H1 (cell line): ENCODE measurements at regions not wholly inside any gene's neighbourhood (a gene's known extent, or its start where the extent isn't known, plus 50 kb on each side); places are given as distances from the start of the nearest gene placed in this dataset.
A peak's percentile ranks its signal among the peaks of the same experiment; 100 is the strongest.

Experiments
- CTCF ChIA-PET: fragments of 300-600 bp; sonication (Branson Sonifier 250); formaldehyde crosslinking; loops from one replicate; lab custom pipeline; 2021; ENCODE audit not compliant: partially characterized antibody; lab: Charles Lee
- POLR2A ChIA-PET: fragments of 300-600 bp; sonication (Branson Sonifier 250); formaldehyde crosslinking; loops from one replicate; lab custom pipeline; 2021; ENCODE audit warnings: inconsistent platforms; ENCODE audit not compliant: partially characterized antibody; lab: Charles Lee
- DNase-seq, 2 experiments: peaks; one replicate each; pipeline versions ENCODE4 v3.0.0 to v3.0.0-alpha.2; 2010 to 2022; ENCODE audit warnings: low spot score in 2 of 2, low read depth in 1 of 2, mixed read lengths in 1 of 2
- FAIRE-seq: peaks from 2 replicates; lab custom pipeline; 2011; peaks lifted over from hg19 to GRCh38; lab: Jason Lieb, UNC
- H2AFZ ChIP-seq: 2 replicates; pipeline ENCODE4 v1.8.1; 2012; ENCODE audit warnings: low read length, inconsistent platforms
- H2AK5ac ChIP-seq: 2 replicates; pipeline ENCODE4 v1.6.1; 2013; ENCODE audit warnings: low read depth, low read length
- H2BK120ac ChIP-seq: replicated peaks from 2 replicates; pipeline ENCODE3; 2013; ENCODE audit warnings: low read depth, low read length, inconsistent platforms
- H2BK12ac ChIP-seq: 2 replicates; pipeline ENCODE4 v1.6.1; 2013; ENCODE audit warnings: low read depth, low read length
- H2BK15ac ChIP-seq: 2 replicates; pipeline ENCODE4 v1.6.1; 2013; ENCODE audit warnings: low read length
- H2BK20ac ChIP-seq: 2 replicates; pipeline ENCODE4 v1.6.1; 2013; ENCODE audit warnings: low read length
- H2BK5ac ChIP-seq: 2 replicates; pipeline ENCODE4 v1.6.1; 2013; ENCODE audit warnings: low read depth, low read length
- H3K14ac ChIP-seq: 2 replicates; pipeline ENCODE4 v1.6.1; 2013; ENCODE audit warnings: inconsistent platforms; ENCODE audit not compliant: insufficient read length
- H3K18ac ChIP-seq: 2 replicates; pipeline ENCODE4 v1.6.1; 2013; ENCODE audit warnings: low read length; ENCODE audit errors: extremely low read depth
- H3K23ac ChIP-seq: 2 replicates; pipeline ENCODE4 v1.6.1; 2013; ENCODE audit warnings: inconsistent platforms; ENCODE audit not compliant: insufficient read length
- H3K23me2 ChIP-seq: 2 replicates; pipeline ENCODE4 v1.6.1; 2013; ENCODE audit warnings: low read depth, low read length
- H3K27ac ChIP-seq: 2 replicates; pipeline ENCODE4 v1.6.1; 2011; ENCODE audit warnings: low read depth, low read length, inconsistent platforms
- H3K27me3 ChIP-seq, 4 experiments: replicated peaks in 1 of 4; 1 replicate in 1 of 4; 2 replicates in 3 of 4; pipeline versions ENCODE4 v1.6.1 to v1.8.1; 2011 to 2013; ENCODE audit warnings: low read length in 3 of 4, mild to moderate bottlenecking in 3 of 4, inconsistent platforms in 2 of 4, mixed read lengths in 2 of 4, moderate library complexity in 1 of 4; ENCODE audit not compliant: control insufficient read depth in 3 of 4, insufficient read depth in 3 of 4; ENCODE audit errors: extremely low read depth in 1 of 4
- H3K36me3 ChIP-seq, 4 experiments: 2 replicates each; pipeline versions ENCODE4 v1.6.1 to v1.8.1; 2011 to 2013; ENCODE audit warnings: mild to moderate bottlenecking in 4 of 4, low read length in 3 of 4, moderate library complexity in 2 of 4, control low read depth in 1 of 4, inconsistent platforms in 1 of 4; ENCODE audit not compliant: insufficient read depth in 4 of 4, control insufficient read depth in 2 of 4
- H3K4ac ChIP-seq: replicated peaks from 2 replicates; pipeline ENCODE3; 2013; ENCODE audit warnings: low read length, low read depth, mixed read lengths, inconsistent platforms; ENCODE audit not compliant: insufficient read length
- H3K4me1 ChIP-seq, 4 experiments: replicated peaks in 1 of 4; 1 replicate in 1 of 4; 2 replicates in 3 of 4; pipeline versions ENCODE4 v1.6.1 to v1.8.1; 2011 to 2013; ENCODE audit warnings: low read length in 3 of 4, inconsistent platforms in 2 of 4, mixed read lengths in 1 of 4; ENCODE audit not compliant: insufficient read depth in 4 of 4, control insufficient read depth in 3 of 4
- H3K4me2 ChIP-seq, 2 experiments: 2 replicates each; pipeline versions ENCODE4 v1.6.1 to v1.8.1; 2011 to 2013; ENCODE audit warnings: low read depth in 2 of 2, low read length in 2 of 2, control low read depth in 1 of 2, inconsistent platforms in 1 of 2, mild to moderate bottlenecking in 1 of 2; ENCODE audit not compliant: insufficient read depth in 1 of 2
- H3K4me3 ChIP-seq, 4 experiments: fragments of 200-600, 300-600 bp in 1 of 4; sonication (generic), shearing (Covaris generic), sonication (Bioruptor Twin) in 1 of 4; 2 replicates each; pipeline versions ENCODE4 v1.5.1 to v1.8.1; 2011 to 2016; ENCODE audit warnings: low read length in 4 of 4, low read depth in 3 of 4, control low read depth in 2 of 4, inconsistent platforms in 2 of 4, mild to moderate bottlenecking in 2 of 4, mixed read lengths in 1 of 4, moderate library complexity in 1 of 4; ENCODE audit not compliant: insufficient read depth in 2 of 4; ENCODE audit errors: extremely low read depth in 1 of 4
- H3K56ac ChIP-seq: replicated peaks from 2 replicates; pipeline ENCODE3; 2013; ENCODE audit warnings: low read depth, mild to moderate bottlenecking, mixed read lengths, low read length, inconsistent platforms; ENCODE audit not compliant: insufficient read length
- H3K79me1 ChIP-seq: 2 replicates; pipeline ENCODE4 v1.6.1; 2013; ENCODE audit warnings: low read depth, low read length, control low read depth
- H3K79me2 ChIP-seq, 2 experiments: 2 replicates each; pipeline versions ENCODE4 v1.6.1 to v1.8.1; 2012 to 2013; ENCODE audit warnings: low read length in 2 of 2, mild to moderate bottlenecking in 2 of 2, inconsistent platforms in 1 of 2; ENCODE audit not compliant: insufficient read depth in 2 of 2, control insufficient read depth in 1 of 2
- H3K9ac ChIP-seq, 4 experiments: replicated peaks in 1 of 4; 1 replicate in 1 of 4; 2 replicates in 3 of 4; pipeline versions ENCODE4 v1.6.1 to v1.8.1; 2011 to 2013; ENCODE audit warnings: low read depth in 3 of 4, low read length in 3 of 4, control low read depth in 2 of 4, mild to moderate bottlenecking in 2 of 4, moderate library complexity in 2 of 4, inconsistent platforms in 1 of 4; ENCODE audit errors: extremely low read depth in 1 of 4
- H3K9me3 ChIP-seq, 2 experiments: 2 replicates each; pipeline versions ENCODE4 v1.6.1 to v1.8.1; 2012 to 2013; ENCODE audit warnings: mild to moderate bottlenecking in 2 of 2, moderate library complexity in 2 of 2, control low read depth in 1 of 2, inconsistent platforms in 1 of 2, low read depth in 1 of 2, low read length in 1 of 2, mixed read lengths in 1 of 2; ENCODE audit not compliant: insufficient read depth in 2 of 2
- H4K20me1 ChIP-seq, 2 experiments: replicated peaks in 1 of 2; 2 replicates each; pipeline versions ENCODE3 to v1.8.1; 2011 to 2013; ENCODE audit warnings: inconsistent platforms in 2 of 2, low read length in 2 of 2, mild to moderate bottlenecking in 1 of 2; ENCODE audit not compliant: insufficient read depth in 2 of 2, control insufficient read depth in 1 of 2
- H4K5ac ChIP-seq: 2 replicates; pipeline ENCODE4 v1.6.1; 2013; ENCODE audit warnings: low read length, low read depth, mixed read lengths, inconsistent platforms; ENCODE audit not compliant: insufficient read length
- H4K8ac ChIP-seq: 2 replicates; pipeline ENCODE4 v1.8.0; 2013; ENCODE audit warnings: mild to moderate bottlenecking, moderate library complexity, low read length, inconsistent platforms; ENCODE audit not compliant: insufficient read depth; ENCODE audit errors: extremely low read depth
- H4K91ac ChIP-seq: replicated peaks from 2 replicates; pipeline ENCODE3; 2013; ENCODE audit warnings: low read length, mixed read lengths, inconsistent platforms; ENCODE audit not compliant: insufficient read length
- RBBP5 ChIP-seq: IDR thresholded peaks from 2 replicates; pipeline ENCODE4 v1.7.1; 2012; ENCODE audit warnings: low read depth, mild to moderate bottlenecking, inconsistent platforms, low read length, moderate library complexity, borderline replicate concordance
- WGBS, 2 experiments: shearing (Covaris generic) in 1 of 2; methylation state at CpG; one replicate each; pipeline versions ENCODE4 v1.1.6 to v1.1.7; 2013 to 2015; ENCODE audit warnings: low lambda C conversion rate in 2 of 2, mixed read lengths in 2 of 2, inconsistent platforms in 1 of 2, low coverage in 1 of 2, missing lambda C conversion rate in 1 of 2; ENCODE audit not compliant: insufficient replicate concordance in 2 of 2, insufficient coverage in 1 of 2, insufficient read length in 1 of 2; ENCODE audit errors: extremely low coverage in 1 of 2, missing lambda C conversion rate in 1 of 2; 5-methylcytosine and 5-hydroxymethylcytosine counted together

- Histone ChIP-seq H2AFZ (peak overlapping the region; percentile 93; the same call in 1 of the 2 replicates), H4K5ac (no peak overlapping the region), H3K4me3 (no peak overlapping the region), H3K56ac (no peak overlapping the region), H2BK120ac (no peak overlapping the region), H3K4me1 (peaks cover 2 to 19% (median 4%) of the 10 kb centered on the region in 4 experiments; a peak in 6 of 7 replicates), H3K27me3 (no peaks in the 10 kb centered on the region), H2BK5ac (no peak overlapping the region), H3K14ac (no peak overlapping the region), H3K79me2 (no peaks in the 10 kb centered on the region), H3K27ac (peak overlapping the region; percentile 24; the same call in 1 of the 2 replicates), H3K79me1 (no peaks in the 10 kb centered on the region), H3K36me3 (no peaks in the 10 kb centered on the region), H3K23ac (no peak overlapping the region), H3K23me2 (peaks cover 2% of the 10 kb centered on the region; the same call in 1 of the 2 replicates), H3K18ac (no peak overlapping the region; the same call in 1 of the 2 replicates), H4K8ac (no peak overlapping the region), H2BK20ac (no peak overlapping the region), H3K4me2 (no peak overlapping the region), H2AK5ac (no peak overlapping the region), H3K9ac (no peak overlapping the region), H2BK12ac (no peak overlapping the region), H3K4ac (no peak overlapping the region), H4K91ac (no peak overlapping the region), H2BK15ac (peak overlapping the region; percentile 53; the same call in 1 of the 2 replicates), H4K20me1 (no peaks in the 10 kb centered on the region), H3K9me3 (no peaks in the 10 kb centered on the region)
- ChIA-PET POLR2A (no interaction called here), CTCF (no interaction called here)
- 88% methylated on average over 5 of the region's 5 CpGs; no CpG with 5 or more reads in 1 of the 2 experiments for WGBS, 2 experiments
- TF ChIP-seq RBBP5: no peak
- no peak for FAIRE-seq
- DNase-seq: no peak
Measured at GRCh38 chr12:91273560-91273959, 90.9 kb upstream of the DCN start.
